ENCODE measurements at regions not wholly inside any gene's neighbourhood (a gene's known extent, or its start where the extent isn't known, plus 50 kb on each side); places are given as distances from the start of the nearest gene placed in this dataset.

DNA sequence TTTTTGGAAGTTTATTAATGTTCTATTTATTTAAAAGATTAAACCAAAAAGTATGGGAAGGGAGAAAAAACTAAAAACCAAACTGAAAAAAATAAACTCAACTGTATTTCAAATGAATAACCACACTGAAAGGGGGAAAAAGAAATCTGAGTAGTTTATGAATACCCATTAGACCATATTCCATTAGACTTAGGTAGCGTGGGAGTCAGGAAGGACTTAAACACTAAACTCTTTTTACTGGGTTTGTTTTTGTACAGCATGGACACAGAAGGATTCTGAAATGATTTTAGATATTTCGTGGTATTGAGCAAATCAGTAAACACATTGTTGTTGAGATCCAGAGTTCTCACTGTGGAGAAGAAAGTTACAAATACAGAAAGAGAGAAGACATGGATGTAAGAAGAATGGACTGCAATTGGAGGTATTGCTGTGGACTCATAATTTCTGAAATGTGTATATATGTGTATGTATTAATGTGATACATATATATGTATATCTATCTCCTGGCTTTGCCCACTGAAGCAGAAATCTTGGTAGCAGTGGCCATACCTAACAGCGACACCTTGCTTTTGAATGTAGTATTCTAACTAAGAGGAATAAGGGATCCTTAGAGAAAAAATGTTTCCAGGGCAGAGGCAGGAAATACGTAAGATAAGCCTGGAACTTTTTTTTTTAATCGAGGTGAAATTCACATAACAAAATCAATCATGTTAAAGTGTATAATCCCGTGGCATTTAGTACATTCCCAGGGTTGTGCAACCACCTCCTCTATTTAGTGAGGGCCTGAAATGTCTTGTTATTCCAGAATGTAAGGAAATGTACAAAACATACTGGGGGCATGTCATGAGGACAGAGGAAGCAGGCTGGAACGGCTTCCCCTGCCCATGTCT, 228.8 kb downstream of the SMARCA2 start:
- no peaks in the 10 kb centered on the region for H3K36me3 Mint-ChIP-seq (ENCODE audit: low read depth)
- no peak for ATAC-seq (replicated peaks)
- peaks cover 11% of the 10 kb centered on the region for H3K27me3 Mint-ChIP-seq
- no peak overlapping the region for H3K4me3 Mint-ChIP-seq
- no peaks in the 10 kb centered on the region for H3K9me3 Mint-ChIP-seq
- H3K4me1 Mint-ChIP-seq = peaks cover 12% of the 10 kb centered on the region
- no peak overlapping the region for H3K27ac Mint-ChIP-seq

GRCh38 chr9:2247340-2247739, 232.2 kb downstream of the SMARCA2 start:
- no peak for ATAC-seq (replicated peaks)
- no peak overlapping the region for H3K27ac Mint-ChIP-seq
- peaks cover 8% of the 10 kb centered on the region for H3K27me3 Mint-ChIP-seq
- peaks cover 7% of the 10 kb centered on the region for H3K4me1 Mint-ChIP-seq
- H3K36me3 Mint-ChIP-seq (ENCODE audit: low read depth) = no peaks in the 10 kb centered on the region
- H3K9me3 Mint-ChIP-seq = no peaks in the 10 kb centered on the region
- no peak overlapping the region for H3K4me3 Mint-ChIP-seq

DNA sequence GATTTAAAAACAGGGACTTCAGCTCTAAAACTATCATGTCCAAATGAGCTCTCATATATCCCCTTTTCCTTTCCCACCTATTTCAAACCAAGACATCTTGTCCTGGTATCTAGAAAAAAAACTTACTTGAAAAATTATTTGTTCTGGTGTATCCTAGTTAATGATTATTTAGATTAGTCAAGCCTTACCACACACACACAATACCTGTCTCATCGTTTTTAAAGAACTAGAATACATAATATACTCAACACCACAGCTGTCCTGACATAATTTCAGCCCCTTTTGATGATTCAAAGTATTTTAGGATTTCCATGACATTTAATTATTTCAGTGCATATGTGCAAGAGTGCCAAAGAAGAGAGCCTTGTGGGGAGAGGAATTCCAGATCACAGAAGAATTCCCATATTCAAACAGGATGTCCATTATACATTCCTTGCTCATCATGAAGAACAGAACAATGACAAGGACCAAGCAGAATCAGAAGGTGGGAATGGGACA, 233.7 kb downstream of the SMARCA2 start:
- no peak overlapping the region for H3K4me3 Mint-ChIP-seq
- H3K36me3 Mint-ChIP-seq (ENCODE audit: low read depth) = no peaks in the 10 kb centered on the region
- no peaks in the 10 kb centered on the region for H3K9me3 Mint-ChIP-seq
- no peaks in the 10 kb centered on the region for H3K4me1 Mint-ChIP-seq
- no peak for ATAC-seq (replicated peaks)
- H3K27ac Mint-ChIP-seq = no peak overlapping the region
- peaks cover 6% of the 10 kb centered on the region for H3K27me3 Mint-ChIP-seq

GRCh38 chr9:2253636-2254580, 238.8 kb downstream of the SMARCA2 start:
- no peaks in the 10 kb centered on the region for H3K9me3 Mint-ChIP-seq
- H3K27me3 Mint-ChIP-seq = peaks cover 9% of the 10 kb centered on the region
- H3K4me1 Mint-ChIP-seq = no peaks in the 10 kb centered on the region
- no peak for ATAC-seq (replicated peaks)
- H3K27ac Mint-ChIP-seq = no peak overlapping the region
- H3K4me3 Mint-ChIP-seq = no peak overlapping the region
- H3K36me3 Mint-ChIP-seq (ENCODE audit: low read depth) = no peaks in the 10 kb centered on the region

DNA sequence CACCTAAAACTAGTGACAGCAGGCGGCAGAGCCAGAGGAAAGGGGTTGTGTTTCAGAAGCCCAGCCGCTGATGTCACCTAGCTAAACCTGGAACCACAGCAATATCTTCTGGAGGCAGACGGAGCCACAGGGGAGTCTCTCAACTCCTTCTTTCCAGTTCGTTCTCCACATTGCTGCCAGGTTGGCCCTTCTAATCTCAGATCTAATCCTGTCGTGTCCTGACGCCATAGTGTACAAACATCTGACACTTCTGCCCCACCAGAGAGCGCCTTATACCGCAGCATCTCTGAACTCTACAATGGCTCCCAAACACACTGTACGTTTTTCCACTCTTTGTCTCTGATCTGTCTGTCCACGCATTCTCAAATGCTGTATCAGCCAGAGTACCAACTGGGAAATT, 240.0 kb downstream of the SMARCA2 start:
- Mint-ChIP-seq H3K27me3 (peaks cover 9% of the 10 kb centered on the region), H3K4me1 (no peaks in the 10 kb centered on the region), H3K36me3 (ENCODE audit: low read depth) (no peaks in the 10 kb centered on the region), H3K27ac (no peak overlapping the region), H3K4me3 (no peak overlapping the region), H3K9me3 (no peaks in the 10 kb centered on the region)
- ATAC-seq (replicated peaks) = no peak

GRCh38 chr9:2257248-2257929, 242.2 kb downstream of the SMARCA2 start:
- H3K4me3 Mint-ChIP-seq = no peak overlapping the region
- H3K36me3 Mint-ChIP-seq (ENCODE audit: low read depth) = no peaks in the 10 kb centered on the region
- no peaks in the 10 kb centered on the region for H3K4me1 Mint-ChIP-seq
- no peak overlapping the region for H3K27ac Mint-ChIP-seq
- no peak for ATAC-seq (replicated peaks)
- H3K27me3 Mint-ChIP-seq = peaks cover 8% of the 10 kb centered on the region
- no peaks in the 10 kb centered on the region for H3K9me3 Mint-ChIP-seq

DNA sequence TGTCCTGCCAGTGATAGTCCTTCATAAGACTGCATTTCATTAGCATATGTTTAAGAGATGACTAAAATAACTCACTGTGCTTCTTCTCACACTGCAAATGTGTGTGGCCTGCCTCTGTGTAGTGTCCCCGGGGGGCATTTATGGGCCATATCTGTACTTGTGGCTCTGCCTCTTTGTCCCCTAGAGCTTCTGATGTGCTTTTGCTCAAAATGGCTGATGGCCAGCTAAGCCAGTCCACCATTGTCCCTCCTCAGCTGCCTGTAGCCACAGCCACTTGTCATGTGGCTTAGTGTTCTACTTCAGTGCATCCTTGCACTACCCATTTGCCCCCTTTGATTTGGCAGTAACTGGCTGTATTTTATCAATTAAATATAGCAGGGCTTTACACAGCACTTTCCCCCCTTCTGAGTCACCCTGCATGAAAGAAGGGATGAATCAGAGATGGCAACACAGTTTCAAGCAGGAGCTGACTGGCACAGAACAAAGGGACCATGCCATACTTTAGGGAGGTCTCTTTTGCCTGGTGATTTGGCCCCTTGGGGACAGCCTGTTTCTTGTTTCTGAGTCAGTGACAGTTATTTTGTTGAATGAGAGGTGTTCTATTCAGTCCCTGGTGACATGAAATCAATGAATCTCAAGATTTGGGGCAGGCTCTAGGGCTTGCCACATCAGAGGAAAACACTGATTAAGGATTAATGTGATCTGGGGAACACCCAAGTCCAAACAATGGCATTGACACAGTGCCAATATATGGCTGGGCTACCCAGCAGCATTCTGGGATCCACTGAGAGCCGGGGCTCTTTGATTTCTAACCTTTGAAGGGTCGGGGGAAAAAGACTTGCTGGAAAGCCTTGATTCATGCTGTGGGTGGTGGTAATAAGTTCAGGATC, 245.5 kb downstream of the SMARCA2 start:
- no peak overlapping the region for H3K27ac Mint-ChIP-seq
- no peaks in the 10 kb centered on the region for H3K9me3 Mint-ChIP-seq
- ATAC-seq (replicated peaks) = peak; percentile 66
- no peak overlapping the region for H3K4me3 Mint-ChIP-seq
- no peaks in the 10 kb centered on the region for H3K27me3 Mint-ChIP-seq
- no peaks in the 10 kb centered on the region for H3K36me3 Mint-ChIP-seq (ENCODE audit: low read depth)
- no peaks in the 10 kb centered on the region for H3K4me1 Mint-ChIP-seq

- H3K9me3 Mint-ChIP-seq = no peaks in the 10 kb centered on the region
- H3K36me3 Mint-ChIP-seq (ENCODE audit: low read depth) = no peaks in the 10 kb centered on the region
- H3K4me1 Mint-ChIP-seq = no peaks in the 10 kb centered on the region
- no peak for ATAC-seq (replicated peaks)
- no peak overlapping the region for H3K27ac Mint-ChIP-seq
- H3K27me3 Mint-ChIP-seq = no peaks in the 10 kb centered on the region
- H3K4me3 Mint-ChIP-seq = no peak overlapping the region
Observed at GRCh38 chr9:2261421-2262103, 246.4 kb downstream of the SMARCA2 start.

DNA sequence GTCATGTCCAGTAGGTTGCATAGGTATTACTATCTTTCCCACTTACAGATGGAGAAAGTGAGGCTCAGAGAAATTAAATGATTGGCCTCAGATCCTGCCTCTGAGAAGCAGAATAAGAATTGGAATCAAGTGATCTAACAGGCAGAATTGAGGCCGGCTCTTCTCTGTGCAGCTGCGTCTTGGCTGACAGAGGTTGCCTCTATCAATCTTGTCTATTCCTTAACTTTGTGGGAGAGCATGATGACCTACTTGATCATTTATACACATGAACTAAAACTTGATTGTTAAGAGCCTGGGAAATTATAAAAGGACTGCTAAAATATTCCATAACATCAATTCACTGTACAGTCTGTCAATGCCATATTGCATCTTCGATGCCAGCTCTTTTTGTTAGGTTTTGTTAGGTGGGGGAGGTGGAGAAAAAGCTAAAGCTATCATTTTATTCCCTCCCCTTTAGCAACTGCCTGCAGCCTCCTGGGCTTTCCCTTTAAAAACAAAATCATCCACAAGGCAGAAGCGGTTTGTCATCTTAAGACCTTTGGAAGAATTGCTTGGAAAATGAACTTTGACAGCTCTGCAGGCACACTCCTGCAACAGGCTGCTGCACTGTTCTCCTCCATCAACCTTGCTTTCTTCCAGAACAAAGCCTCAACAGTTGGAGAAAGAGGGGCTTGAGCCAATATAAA, 247.4 kb downstream of the SMARCA2 start:
- no peak for ATAC-seq (replicated peaks)
- Mint-ChIP-seq H3K27me3 (no peaks in the 10 kb centered on the region), H3K9me3 (no peaks in the 10 kb centered on the region), H3K4me1 (no peaks in the 10 kb centered on the region), H3K4me3 (no peak overlapping the region), H3K27ac (no peak overlapping the region), H3K36me3 (ENCODE audit: low read depth) (no peaks in the 10 kb centered on the region)

DNA sequence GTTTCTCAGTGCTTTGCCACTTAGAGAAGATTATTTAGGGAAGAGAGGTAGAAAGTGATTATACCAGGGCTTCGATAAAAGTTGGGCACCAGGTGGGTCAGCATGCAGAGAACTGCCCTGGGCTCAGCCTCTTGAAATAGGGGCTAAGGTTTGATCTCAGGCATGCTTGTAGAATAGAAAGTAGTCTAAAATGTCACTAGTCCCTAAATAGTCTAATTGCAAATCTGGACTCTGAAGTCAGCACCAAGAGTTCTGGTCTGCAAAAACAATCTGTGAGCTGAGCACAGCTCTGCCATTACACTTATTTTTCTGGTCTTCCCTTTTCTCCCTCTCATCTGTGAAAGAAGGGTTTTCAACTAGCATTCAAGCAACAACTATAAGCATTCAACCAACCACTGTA, 248.0 kb downstream of the SMARCA2 start:
- ATAC-seq (replicated peaks) = no peak
- H3K27ac Mint-ChIP-seq = no peak overlapping the region
- H3K4me1 Mint-ChIP-seq = no peaks in the 10 kb centered on the region
- no peaks in the 10 kb centered on the region for H3K27me3 Mint-ChIP-seq
- no peaks in the 10 kb centered on the region for H3K9me3 Mint-ChIP-seq
- H3K4me3 Mint-ChIP-seq = no peak overlapping the region
- no peaks in the 10 kb centered on the region for H3K36me3 Mint-ChIP-seq (ENCODE audit: low read depth)

GRCh38 chr9:2263665-2264064, 248.5 kb downstream of the SMARCA2 start:
- H3K36me3 Mint-ChIP-seq (ENCODE audit: low read depth) = no peaks in the 10 kb centered on the region
- ATAC-seq (replicated peaks) = no peak
- H3K9me3 Mint-ChIP-seq = no peaks in the 10 kb centered on the region
- H3K4me3 Mint-ChIP-seq = no peak overlapping the region
- no peaks in the 10 kb centered on the region for H3K27me3 Mint-ChIP-seq
- no peak overlapping the region for H3K27ac Mint-ChIP-seq
- H3K4me1 Mint-ChIP-seq = no peaks in the 10 kb centered on the region

GRCh38 chr9:2264081-2264480, 248.9 kb downstream of the SMARCA2 start:
- ATAC-seq (replicated peaks) = no peak
- Mint-ChIP-seq H3K4me3 (no peak overlapping the region), H3K36me3 (ENCODE audit: low read depth) (no peaks in the 10 kb centered on the region), H3K9me3 (no peaks in the 10 kb centered on the region), H3K27ac (no peak overlapping the region), H3K27me3 (peaks cover under 1% of the 10 kb centered on the region), H3K4me1 (no peaks in the 10 kb centered on the region)

Data from activated T-helper 17 cell treated with anti-CD3 and anti-CD28 coated beads, Interleukin-2, amount 50 U/mL, for 72 hours (primary cell).